Adrenal gland (tissue), 5 donors: ENCODE measurements at regions not wholly inside any gene's neighbourhood (a gene's known extent, or its start where the extent isn't known, plus 50 kb on each side); places are given as distances from the start of the nearest gene placed in this dataset.

Source experiments
- POLR2A ChIP-seq, 2 donors: fragments of 450-650 bp; IDR thresholded peaks; one replicate each; pipeline ENCODE4 v1.6.1; 2017; ENCODE audit warnings: antibody characterized with exemption in 2 of 2, mild to moderate bottlenecking in 2 of 2, moderate library complexity in 1 of 2
- TF ChIP-seq, protein P1 (sequence below), 6 experiments: fragments of 450-650 bp in 4 of 6; fragments of 200-600 bp in 2 of 6; sonication (generic) in 1 of 6; IDR thresholded peaks; 1 replicate in 5 of 6; 2 replicates in 1 of 6; pipeline versions ENCODE4 v1.5.1 to v1.8.0; 2016 to 2021; ENCODE audit warnings: antibody characterized with exemption in 6 of 6, mild to moderate bottlenecking in 2 of 6, moderate library complexity in 1 of 6
- donor health status: DM: no; HTN: no; CAD: no.

DNA sequence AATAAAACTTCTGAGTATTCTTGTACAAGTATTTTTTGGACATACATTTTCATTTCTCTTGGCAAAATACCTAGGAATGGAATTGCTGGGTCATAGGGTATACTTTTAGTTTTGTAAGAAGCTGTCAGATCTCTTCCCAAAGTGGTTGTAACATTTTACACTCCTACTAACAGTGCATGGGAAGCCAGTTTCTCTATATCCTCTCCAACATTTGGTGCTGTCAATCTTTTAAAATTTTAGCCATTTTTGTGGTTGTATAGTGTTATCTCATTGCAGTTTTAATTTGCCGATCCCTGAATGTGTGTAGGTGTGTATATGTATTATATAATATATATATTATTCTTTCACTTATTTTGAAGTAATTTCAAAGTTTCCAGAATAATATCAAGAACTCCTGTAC, 63.1 kb upstream of the TMEM178A start:
- TF ChIP-seq POLR2A (IDR thresholded peaks at IDR 0.05), result no peak
- TF ChIP-seq, protein P1, sequence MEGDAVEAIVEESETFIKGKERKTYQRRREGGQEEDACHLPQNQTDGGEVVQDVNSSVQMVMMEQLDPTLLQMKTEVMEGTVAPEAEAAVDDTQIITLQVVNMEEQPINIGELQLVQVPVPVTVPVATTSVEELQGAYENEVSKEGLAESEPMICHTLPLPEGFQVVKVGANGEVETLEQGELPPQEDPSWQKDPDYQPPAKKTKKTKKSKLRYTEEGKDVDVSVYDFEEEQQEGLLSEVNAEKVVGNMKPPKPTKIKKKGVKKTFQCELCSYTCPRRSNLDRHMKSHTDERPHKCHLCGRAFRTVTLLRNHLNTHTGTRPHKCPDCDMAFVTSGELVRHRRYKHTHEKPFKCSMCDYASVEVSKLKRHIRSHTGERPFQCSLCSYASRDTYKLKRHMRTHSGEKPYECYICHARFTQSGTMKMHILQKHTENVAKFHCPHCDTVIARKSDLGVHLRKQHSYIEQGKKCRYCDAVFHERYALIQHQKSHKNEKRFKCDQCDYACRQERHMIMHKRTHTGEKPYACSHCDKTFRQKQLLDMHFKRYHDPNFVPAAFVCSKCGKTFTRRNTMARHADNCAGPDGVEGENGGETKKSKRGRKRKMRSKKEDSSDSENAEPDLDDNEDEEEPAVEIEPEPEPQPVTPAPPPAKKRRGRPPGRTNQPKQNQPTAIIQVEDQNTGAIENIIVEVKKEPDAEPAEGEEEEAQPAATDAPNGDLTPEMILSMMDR (IDR thresholded peaks at IDR 0.05), result no peak
